Stimulated activated naive CD4-positive, alpha-beta T cell (primary cell): ENCODE measurements at regions not wholly inside any gene's neighbourhood (a gene's known extent, or its start where the extent isn't known, plus 50 kb on each side); places are given as distances from the start of the nearest gene placed in this dataset.
"Not testable (repeated sequence)": the region's sequence is repeated elsewhere in the genome, so short reads cannot be mapped to it uniquely, and the experiment has no call there.

Source experiments
- DNase-seq, 6 experiments: peaks; one replicate each; lab custom pipeline; 2025; lab: John Stamatoyannopoulos, UW

DNA sequence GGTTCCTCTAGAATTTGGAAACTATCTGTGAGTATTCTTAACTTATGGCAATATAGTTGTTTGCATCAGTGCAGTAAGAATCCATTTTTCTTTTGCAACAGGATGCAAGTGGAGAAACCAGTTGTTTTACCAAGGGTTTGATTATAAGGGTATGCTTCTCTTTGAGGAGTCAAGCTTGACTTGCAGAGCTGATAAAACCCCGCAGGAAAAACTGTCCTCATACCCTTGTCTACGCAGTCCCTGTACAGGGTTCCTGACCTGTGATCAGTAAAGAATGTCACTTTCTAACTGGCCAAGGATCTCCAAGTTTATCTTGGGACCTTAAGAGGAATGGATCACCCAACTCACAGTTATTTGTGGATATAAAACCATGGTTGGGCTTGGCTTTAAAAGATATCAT is 161.1 kb upstream of the OLIG3 start:
- no peak for DNase-seq

DNA sequence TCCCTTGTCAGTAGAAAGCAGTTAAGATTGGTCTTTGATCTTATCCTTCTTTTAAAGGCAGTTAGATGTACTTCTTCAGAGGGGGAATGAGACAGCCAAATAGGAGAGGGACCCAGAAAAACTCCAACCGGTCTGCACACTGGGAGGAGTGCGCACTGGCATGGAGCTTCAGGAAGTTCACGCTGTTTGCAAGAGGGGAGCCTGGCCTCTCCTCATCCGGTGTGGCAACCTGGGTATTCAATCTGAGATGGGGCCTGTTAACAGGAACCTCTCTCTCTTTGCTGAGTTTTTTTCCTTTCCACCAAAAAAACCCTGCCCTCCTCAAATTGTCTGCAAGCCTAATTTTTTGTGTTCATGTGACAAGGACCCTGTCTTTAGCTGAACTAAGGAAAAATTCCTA is 162.5 kb upstream of the OLIG3 start:
- no peak for DNase-seq

- DNase-seq = no peak
Measured at GRCh38 chr6:137657351-137657911, 163.2 kb upstream of the OLIG3 start.

DNA sequence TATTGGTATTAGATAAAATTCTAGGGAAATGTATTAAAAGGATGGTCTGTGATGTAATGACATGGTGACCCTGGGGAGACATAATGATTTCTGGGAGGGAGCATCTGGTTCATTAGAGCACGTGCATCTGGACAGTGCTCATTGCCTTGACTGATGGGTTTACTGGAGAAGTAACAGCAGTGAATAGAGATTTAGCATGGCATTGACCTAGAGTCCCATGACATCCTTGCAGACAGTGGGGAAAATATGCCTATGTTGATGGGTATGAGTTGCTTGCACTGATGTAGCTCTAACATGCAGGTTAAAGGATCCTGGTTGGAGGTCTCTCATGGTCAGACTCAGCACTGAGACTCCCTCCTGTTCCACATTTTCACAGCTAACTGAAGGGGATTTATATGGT is 164.1 kb upstream of the OLIG3 start:
- DNase-seq = no peak

DNA sequence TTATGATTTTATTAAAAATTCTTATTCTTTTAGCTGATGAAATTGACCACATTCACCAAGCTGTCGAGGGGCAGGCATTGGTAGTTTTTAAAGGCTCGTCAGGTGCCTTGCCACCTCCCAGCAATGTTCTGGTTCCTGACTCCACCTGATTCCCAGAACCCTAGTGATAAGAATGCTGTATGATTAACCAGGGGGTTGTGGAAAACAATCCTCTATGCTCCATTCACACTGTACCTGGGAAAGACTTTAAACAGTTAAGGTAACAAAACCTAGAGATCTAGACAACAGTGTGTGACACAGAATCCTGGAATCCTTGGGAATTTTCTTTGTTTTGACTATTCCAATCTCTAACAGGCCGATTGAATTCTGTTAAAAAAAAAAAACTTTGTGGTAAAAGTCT is 165.7 kb upstream of the OLIG3 start:
- no peak for DNase-seq

DNA sequence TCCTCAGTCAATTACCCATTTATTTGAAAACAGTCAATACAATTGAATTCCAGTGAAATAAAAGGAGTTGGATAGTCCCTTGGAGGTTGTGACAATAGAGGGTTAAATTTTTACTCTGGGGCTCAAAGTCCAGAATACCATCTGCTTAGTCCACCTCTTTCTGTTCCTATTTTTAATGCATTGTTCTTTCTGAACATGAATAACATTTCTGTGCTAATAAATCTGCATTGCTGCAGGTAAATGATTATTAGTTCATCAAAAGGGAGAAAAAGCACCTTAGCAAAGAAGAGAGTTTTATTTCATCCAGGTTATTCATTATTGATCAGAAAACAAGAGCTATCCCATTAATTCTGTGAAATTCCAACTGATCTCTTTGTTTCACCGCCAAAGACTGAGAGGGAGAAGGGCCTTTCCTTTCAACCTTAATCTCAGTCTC is 166.1 kb upstream of the OLIG3 start:
- no peak for DNase-seq

DNA sequence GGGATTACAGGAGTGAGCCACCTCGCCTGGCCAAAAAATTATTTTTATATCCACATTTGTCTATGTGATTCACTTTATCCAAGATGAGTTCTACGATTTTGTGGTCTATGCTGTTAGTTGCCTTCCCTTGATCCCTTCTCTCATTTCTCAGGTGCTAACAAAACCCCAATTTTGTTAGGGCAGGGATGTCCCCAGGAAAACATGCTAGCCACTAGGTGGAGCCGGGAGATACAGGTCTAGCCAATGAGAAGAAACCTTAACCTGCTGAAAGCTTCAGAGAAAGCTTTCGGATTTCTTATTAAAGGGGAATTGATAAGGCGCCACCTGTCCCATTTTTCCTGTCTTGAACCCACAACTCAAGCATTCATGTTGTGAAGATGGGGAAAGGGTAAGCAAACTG is 167.4 kb upstream of the OLIG3 start:
- peak in 5 of 6 experiments; percentile 10 to 24 (median 16) for DNase-seq

- DNase-seq = no peak
Measured at GRCh38 chr6:137664183-137664582, 170.0 kb upstream of the OLIG3 start.

DNA sequence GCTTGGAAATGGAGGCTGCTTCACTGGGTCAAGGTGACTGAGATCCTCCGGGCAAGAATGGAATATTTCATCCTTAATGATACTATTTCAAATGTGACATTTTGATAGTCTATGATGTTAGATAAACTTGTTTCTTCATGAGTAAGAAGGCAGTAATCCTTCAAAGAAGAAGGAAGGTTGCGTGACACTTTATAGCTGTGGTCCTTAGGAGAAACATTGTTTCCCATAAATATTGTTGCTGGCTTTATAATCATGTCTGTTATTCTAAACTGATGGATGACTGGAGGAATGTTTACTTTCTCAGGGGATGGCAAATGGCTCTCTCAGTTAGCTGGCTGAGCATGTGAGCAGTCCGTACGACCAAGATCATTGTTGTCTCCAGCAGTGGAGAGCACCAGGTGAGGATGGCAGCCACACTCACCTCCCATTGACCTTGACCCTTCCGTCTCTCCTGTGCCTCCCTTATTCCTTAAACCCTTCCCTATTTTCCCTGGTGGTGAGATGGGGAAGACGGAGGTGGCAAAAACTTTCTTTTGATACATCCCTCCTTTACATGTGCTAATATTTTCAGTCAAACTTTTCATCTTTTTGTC is 171.2 kb upstream of the OLIG3 start:
- no peak for DNase-seq

- DNase-seq = no peak
Measured at GRCh38 chr6:137666202-137666774, 172.1 kb upstream of the OLIG3 start.

DNA sequence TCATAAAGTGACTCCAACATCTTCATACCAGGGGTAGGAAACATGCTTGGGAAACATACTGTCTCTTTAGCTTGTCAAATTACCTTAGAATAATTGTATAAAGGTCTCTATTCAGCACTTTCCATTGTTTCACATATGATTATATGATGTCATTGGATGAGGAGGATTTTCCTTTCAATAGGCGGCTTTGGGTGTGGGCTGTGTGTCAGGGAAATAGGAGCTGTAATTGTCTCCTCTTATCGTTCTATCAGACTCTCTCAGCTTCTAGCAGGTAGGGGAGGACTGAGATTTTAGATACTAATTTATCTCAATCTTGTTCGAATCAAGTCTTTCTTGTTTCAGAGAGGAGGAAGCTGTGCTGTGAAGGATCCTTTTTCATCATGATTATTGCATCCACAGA is 179.4 kb upstream of the OLIG3 start:
- DNase-seq = no peak

- DNase-seq = no peak
Measured at GRCh38 chr6:137676888-137677287, 182.7 kb upstream of the OLIG3 start.

DNA sequence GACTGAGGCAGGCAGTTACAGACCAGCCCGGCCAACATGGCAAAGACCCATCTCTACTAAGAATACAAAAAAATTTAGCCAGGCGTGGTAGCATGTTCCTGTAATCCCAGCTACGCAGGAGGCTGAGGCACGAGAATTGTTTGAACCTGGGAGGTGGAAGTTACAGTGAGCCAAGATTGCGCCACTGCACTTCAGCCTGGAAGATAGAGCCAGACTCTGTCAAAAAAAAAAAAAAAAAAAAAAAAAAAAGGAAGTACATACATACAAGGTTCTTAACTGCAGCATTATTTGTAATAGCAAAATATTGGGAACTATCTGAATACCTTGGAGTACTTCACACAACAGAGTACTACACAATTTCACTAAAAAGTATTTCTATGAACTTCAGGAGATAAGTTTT is 183.5 kb upstream of the OLIG3 start:
- DNase-seq = no peak

GRCh38 chr6:137678451-137678850 is 184.3 kb upstream of the OLIG3 start:
- no peak for DNase-seq

DNA sequence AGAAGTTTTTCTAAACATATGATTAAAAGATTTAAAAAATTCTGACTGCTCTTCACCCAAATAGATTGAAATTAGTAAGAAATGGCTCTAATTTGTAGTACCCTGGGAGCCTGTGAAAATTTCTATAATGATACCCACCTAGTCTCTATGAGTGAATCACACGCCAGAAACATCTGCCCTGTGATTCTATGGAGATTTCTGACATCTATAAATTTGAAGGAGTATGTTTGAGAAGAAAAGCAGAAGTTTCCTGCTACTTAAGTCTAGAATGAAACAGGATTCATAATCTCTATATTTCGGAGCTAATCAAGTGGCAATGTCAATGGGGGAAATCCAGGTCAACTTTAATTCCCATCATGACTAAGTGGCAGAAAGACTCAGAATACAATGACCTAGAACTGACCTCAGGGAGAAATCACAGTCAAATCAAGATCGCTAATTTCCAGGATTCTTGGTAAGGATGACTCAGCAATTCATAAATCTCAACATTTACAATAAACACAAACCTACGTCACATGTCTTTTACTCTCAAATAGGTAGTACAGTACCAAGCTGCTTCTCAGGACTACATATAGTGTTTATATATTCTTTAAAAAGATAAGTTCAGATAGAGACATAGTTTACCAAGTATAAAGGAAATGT is 186.2 kb upstream of the TNFAIP3 start:
- DNase-seq = no peak

DNA sequence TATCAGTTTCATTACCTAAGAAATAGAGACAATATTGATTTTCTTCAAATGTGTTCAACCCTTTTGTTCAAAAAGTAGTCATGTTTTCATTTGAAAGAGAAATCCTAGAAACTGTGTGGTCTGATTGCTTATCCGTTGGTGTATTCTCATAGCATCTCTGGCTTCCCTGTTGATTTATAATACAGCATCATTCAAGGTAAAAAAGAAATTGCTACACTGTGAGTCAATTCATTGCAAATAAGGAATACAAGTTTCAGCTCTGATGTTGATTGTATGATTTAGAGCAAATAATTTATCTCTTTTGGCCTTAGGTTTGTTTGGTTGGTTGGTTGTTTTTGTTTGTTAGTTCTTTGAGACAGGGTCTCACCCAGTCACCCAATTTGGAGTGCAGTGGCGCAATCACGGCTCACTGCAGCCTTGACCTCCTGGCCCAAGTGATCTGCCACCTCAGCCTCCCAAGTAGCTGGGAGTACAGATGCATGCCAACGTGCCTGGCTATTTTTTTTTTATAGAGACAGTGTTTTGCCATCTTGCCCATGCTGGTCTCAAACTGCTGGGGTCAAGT is 185.5 kb upstream of the TNFAIP3 start:
- no peak for DNase-seq

DNA sequence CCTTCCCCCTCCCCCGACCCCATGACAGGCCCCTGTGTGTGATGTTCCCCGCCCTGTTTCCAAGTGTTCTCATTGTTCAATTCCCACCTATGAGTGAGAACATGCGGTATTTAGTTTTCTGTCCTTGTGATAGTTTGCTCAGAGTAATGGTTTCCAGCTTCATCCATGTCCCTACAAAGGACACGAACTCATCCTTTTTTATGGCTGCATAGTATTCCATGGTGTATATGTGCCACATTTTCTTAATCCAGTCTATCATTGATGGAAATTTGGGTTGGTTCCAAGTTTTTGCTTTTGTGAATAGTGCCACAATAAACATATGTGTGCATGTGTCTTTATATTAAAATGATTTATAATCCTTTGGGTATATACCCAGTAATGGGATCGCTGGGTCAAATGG is 184.4 kb upstream of the TNFAIP3 start:
- DNase-seq = not testable (repeated sequence)

DNA sequence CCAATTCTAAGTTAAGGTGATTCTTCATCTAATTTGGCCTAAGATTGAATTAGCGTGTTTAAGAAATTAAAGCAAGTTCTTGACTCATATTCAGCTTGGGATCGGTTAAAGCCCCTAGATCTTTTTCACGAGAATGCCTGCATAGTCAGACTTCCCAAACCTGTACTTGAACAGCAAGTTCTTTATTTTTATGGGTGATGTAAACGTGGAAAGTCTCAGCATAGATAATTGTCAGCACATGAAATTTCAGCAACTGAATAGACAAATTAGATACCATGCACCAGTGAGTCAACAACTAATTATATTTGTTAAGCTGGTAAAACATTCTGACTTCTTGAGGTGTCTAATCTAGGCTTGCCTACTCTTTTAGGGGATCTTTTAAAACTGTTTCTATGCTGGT is 183.1 kb upstream of the TNFAIP3 start:
- no peak for DNase-seq

GRCh38 chr6:137685798-137686375 is 181.2 kb upstream of the TNFAIP3 start:
- no peak for DNase-seq

DNA sequence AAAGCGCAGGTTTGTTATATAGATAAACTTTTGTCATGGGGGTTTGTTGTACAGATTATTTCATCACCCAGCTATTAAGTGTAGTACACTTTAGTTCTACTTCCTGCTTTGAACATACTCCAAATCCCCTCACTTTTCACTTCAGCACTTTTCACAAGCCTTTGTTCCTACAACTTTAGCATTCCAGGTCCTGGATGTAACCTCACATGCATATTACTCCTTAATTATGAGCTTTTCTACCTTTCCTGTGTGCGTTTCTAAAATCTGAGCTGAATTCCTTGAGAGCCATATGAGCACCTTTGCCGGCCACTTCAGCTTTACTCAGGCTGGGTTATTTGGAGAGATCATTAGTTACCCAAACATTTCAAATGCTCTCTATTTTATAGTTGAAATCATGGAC is 179.2 kb upstream of the TNFAIP3 start:
- no peak for DNase-seq

- DNase-seq = no peak
Measured at GRCh38 chr6:137688230-137688971, 178.7 kb upstream of the TNFAIP3 start.

DNA sequence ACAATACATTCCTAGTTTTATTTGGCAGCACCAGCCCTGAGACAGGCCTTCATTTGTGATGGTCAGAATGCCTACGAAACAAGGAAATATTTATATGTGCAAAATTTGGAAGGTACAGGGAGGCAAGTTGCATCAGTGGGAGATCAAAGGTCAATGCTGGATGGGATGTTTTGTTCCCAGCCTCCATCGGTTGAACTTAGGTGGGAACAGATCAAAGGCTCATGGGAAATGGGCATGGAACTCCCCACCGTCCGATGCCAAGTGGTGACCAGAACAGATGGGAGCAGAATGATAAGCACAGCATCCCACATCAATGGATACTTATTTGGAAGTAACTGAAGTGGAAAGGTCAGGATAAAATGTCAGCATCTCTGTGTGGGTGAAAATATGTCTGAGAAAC is 177.7 kb upstream of the TNFAIP3 start:
- no peak for DNase-seq
